HEK293 (cell line): ENCODE measurements at regions not wholly inside any gene's neighbourhood (a gene's known extent, or its start where the extent isn't known, plus 50 kb on each side); places are given as distances from the start of the nearest gene placed in this dataset.

Experiments
- CTCF ChIA-PET: fragments of 350-600 bp; formaldehyde crosslinking; extraction: SDS; loops from one replicate; lab custom pipeline; 2021; ENCODE audit warnings: antibody characterized with exemption; lab: Yijun Ruan, JAX
- POLR2A ChIA-PET: fragments of 300-600 bp; formaldehyde crosslinking; extraction: SDS; loops from one replicate; lab custom pipeline; 2020; ENCODE audit warnings: antibody characterized with exemption, inconsistent platforms; lab: Yijun Ruan, JAX
- H3K27ac ChIP-seq: fragments of 200-500 bp; sonication (Bioruptor generic); 2 replicates; pipeline ENCODE4 v1.5.1; 2014; ENCODE audit warnings: low read depth, low read length, control low read depth, inconsistent platforms; ENCODE audit errors: extremely low read depth
- H3K36me3 ChIP-seq, 2 experiments: fragments of 200-500 bp in 1 of 2; sonication (Bioruptor generic) in 1 of 2; 1 replicate in 1 of 2; 2 replicates in 1 of 2; pipeline ENCODE4 v1.5.1; 2014 to 2017; ENCODE audit warnings: inconsistent platforms in 2 of 2, low read length in 2 of 2; ENCODE audit not compliant: control insufficient read depth in 2 of 2, insufficient read depth in 1 of 2
- H3K4me1 ChIP-seq: fragments of 200-500 bp; sonication (Bioruptor generic); 2 replicates; pipeline ENCODE4 v1.5.1; 2014; ENCODE audit warnings: mild to moderate bottlenecking, low read length, inconsistent platforms; ENCODE audit not compliant: control insufficient read depth, insufficient read depth
- H3K4me3 ChIP-seq: 2 replicates; pipeline ENCODE4 v1.5.1; 2011; ENCODE audit warnings: low read depth, mild to moderate bottlenecking, control low read depth, low read length, moderate library complexity
- H3K9me3 ChIP-seq: fragments of 200-500 bp; sonication (Bioruptor generic); 2 replicates; pipeline ENCODE4 v1.5.1; 2014; ENCODE audit warnings: low read depth, low read length, inconsistent platforms; ENCODE audit not compliant: control insufficient read depth, insufficient read depth
- HOXA7 ChIP-seq: sonication (generic); formaldehyde crosslinking; IDR thresholded peaks from 2 replicates; pipeline ENCODE4 v1.8.1; 2022; ENCODE audit warnings: missing genetic modification reagents, borderline replicate concordance
- KLF9 ChIP-seq: fragments of 450-650 bp; formaldehyde crosslinking; IDR thresholded peaks from 2 replicates; pipeline ENCODE4 v1.5.1; 2016; ENCODE audit warnings: missing biosample characterization, missing genetic modification characterization, low read depth
- SCRT1 ChIP-seq: fragments of 450-650 bp; formaldehyde crosslinking; IDR thresholded peaks from 2 replicates; pipeline ENCODE4 v1.5.1; 2016; ENCODE audit warnings: missing biosample characterization, missing genetic modification characterization, borderline replicate concordance
- SP3 ChIP-seq: fragments of 450-650 bp; formaldehyde crosslinking; IDR thresholded peaks from 2 replicates; pipeline ENCODE4 v1.5.1; 2016; ENCODE audit warnings: missing biosample characterization, missing genetic modification characterization
- WT1 ChIP-seq: fragments of 450-650 bp; formaldehyde crosslinking; IDR thresholded peaks from 2 replicates; pipeline ENCODE4 v1.5.1; 2016; ENCODE audit warnings: missing biosample characterization, missing genetic modification characterization
- ZBTB21 ChIP-seq: fragments of 450-650 bp; formaldehyde crosslinking; IDR thresholded peaks from 2 replicates; pipeline ENCODE4 v1.5.1; 2017; ENCODE audit warnings: missing biosample characterization, missing genetic modification characterization
- ZFHX2 ChIP-seq: fragments of 450-650 bp; formaldehyde crosslinking; conservative IDR thresholded peaks from 2 replicates; pipeline ENCODE4 v1.5.1; 2016; ENCODE audit warnings: missing biosample characterization, missing genetic modification characterization
- ZNF16 ChIP-seq: fragments of 450-650 bp; formaldehyde crosslinking; IDR thresholded peaks from 2 replicates; pipeline ENCODE4 v1.5.1; 2016; ENCODE audit warnings: low read depth, missing biosample characterization, missing genetic modification characterization
- ZNF184 ChIP-seq: fragments of 450-650 bp; IDR thresholded peaks from 2 replicates; pipeline ENCODE4 v1.5.1; 2018; ENCODE audit warnings: missing biosample characterization, mild to moderate bottlenecking, missing genetic modification characterization
- ZNF202 ChIP-seq: fragments of 450-650 bp; formaldehyde crosslinking; IDR thresholded peaks from 2 replicates; pipeline ENCODE4 v1.5.1; 2016; ENCODE audit warnings: missing biosample characterization, missing genetic modification characterization, borderline replicate concordance
- ZNF211 ChIP-seq: fragments of 450-650 bp; formaldehyde crosslinking; IDR thresholded peaks from 2 replicates; pipeline ENCODE4 v1.5.1; 2016; ENCODE audit warnings: low read depth, missing biosample characterization, missing genetic modification characterization
- ZNF311 ChIP-seq: fragments of 450-650 bp; formaldehyde crosslinking; IDR thresholded peaks from 2 replicates; pipeline ENCODE4 v1.5.1; 2017; ENCODE audit warnings: missing biosample characterization, missing genetic modification characterization, borderline replicate concordance
- ZNF37A ChIP-seq: fragments of 450-650 bp; IDR thresholded peaks from 2 replicates; pipeline ENCODE4 v1.5.1; 2018; ENCODE audit warnings: missing biosample characterization, missing genetic modification characterization
- ZNF416 ChIP-seq: fragments of 450-650 bp; formaldehyde crosslinking; IDR thresholded peaks from 2 replicates; pipeline ENCODE4 v1.5.1; 2016; ENCODE audit warnings: missing biosample characterization, missing genetic modification characterization
- ZNF433 ChIP-seq: fragments of 450-650 bp; formaldehyde crosslinking; IDR thresholded peaks from 2 replicates; pipeline ENCODE4 v1.5.1; 2016; ENCODE audit warnings: missing biosample characterization, missing genetic modification characterization, low read depth
- ZNF501 ChIP-seq: fragments of 450-650 bp; formaldehyde crosslinking; IDR thresholded peaks from 2 replicates; pipeline ENCODE4 v1.5.1; 2016; ENCODE audit warnings: missing biosample characterization, missing genetic modification characterization
- ZNF544 ChIP-seq: fragments of 450-650 bp; formaldehyde crosslinking; IDR thresholded peaks from 2 replicates; pipeline ENCODE4 v1.5.0; 2017; ENCODE audit warnings: missing biosample characterization, missing genetic modification characterization
- ZNF776 ChIP-seq: fragments of 450-650 bp; formaldehyde crosslinking; IDR thresholded peaks from 2 replicates; pipeline ENCODE4 v1.5.0; 2017; ENCODE audit warnings: missing biosample characterization, missing genetic modification characterization, borderline replicate concordance
- ZNF792 ChIP-seq: fragments of 450-650 bp; formaldehyde crosslinking; IDR thresholded peaks from 2 replicates; pipeline ENCODE4 v1.5.1; 2016; ENCODE audit warnings: missing biosample characterization, missing genetic modification characterization
- ZNF830 ChIP-seq: fragments of 450-650 bp; IDR thresholded peaks from 2 replicates; pipeline ENCODE4 v1.5.0; 2018; ENCODE audit warnings: missing biosample characterization, missing genetic modification characterization, low read depth, mild to moderate bottlenecking, moderate library complexity
- TF ChIP-seq, protein P1 (sequence below): fragments of 450-650 bp; formaldehyde crosslinking; IDR thresholded peaks from 2 replicates; pipeline ENCODE4 v1.5.1; 2016; ENCODE audit warnings: missing biosample characterization, missing genetic modification characterization
- TF ChIP-seq, protein P2 (sequence below): fragments of 450-650 bp; formaldehyde crosslinking; IDR thresholded peaks from 2 replicates; pipeline ENCODE4 v1.5.1; 2017; ENCODE audit warnings: missing biosample characterization, missing genetic modification characterization
- TF ChIP-seq, protein P3 (sequence below): fragments of 450-650 bp; formaldehyde crosslinking; optimal IDR thresholded peaks from 2 replicates; pipeline ENCODE3; 2016; ENCODE audit warnings: missing biosample characterization, mild to moderate bottlenecking, missing genetic modification characterization
- TF ChIP-seq, protein P4 (sequence below): fragments of 450-650 bp; formaldehyde crosslinking; IDR thresholded peaks from 2 replicates; pipeline ENCODE4 v1.5.1; 2016; ENCODE audit warnings: missing biosample characterization, missing genetic modification characterization
- TF ChIP-seq, protein P5 (sequence below): fragments of 450-650 bp; formaldehyde crosslinking; IDR thresholded peaks from 2 replicates; pipeline ENCODE4 v1.5.1; 2016; ENCODE audit warnings: missing biosample characterization, missing genetic modification characterization, borderline replicate concordance
- TF ChIP-seq, protein P6 (sequence below): fragments of 450-650 bp; formaldehyde crosslinking; IDR thresholded peaks from 2 replicates; pipeline ENCODE4 v1.5.1; 2016; ENCODE audit warnings: missing biosample characterization, missing genetic modification characterization, low read depth

DNA sequence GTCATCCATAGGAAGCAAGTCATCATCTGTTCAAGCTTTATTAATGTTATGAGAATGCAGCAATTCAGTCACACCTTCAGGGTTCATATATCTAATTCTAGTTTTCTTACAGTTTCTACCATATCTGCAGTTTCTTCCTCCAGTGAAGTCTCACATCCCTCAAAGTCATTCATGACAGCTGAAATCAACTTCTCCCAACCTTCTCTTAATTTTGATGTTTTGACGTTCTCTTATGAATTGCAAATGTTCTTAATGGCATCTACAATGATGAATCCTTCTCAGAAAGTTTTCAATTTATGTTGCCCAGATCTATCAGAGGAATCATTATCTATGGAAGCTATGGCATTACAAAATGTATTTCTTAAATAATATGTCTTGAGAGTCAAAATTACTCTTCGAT, 210.4 kb upstream of the ZBTB20 start:
- H3K27ac ChIP-seq: no peak overlapping the region
- no peaks in the 10 kb centered on the region for H3K4me1 ChIP-seq
- H3K9me3 ChIP-seq: no peaks in the 10 kb centered on the region
- H3K4me3 ChIP-seq: no peak overlapping the region
- H3K36me3 ChIP-seq: no peaks in the 10 kb centered on the region
- CTCF ChIA-PET: no interaction called here
- no peak for TF ChIP-seq ZNF792 (tag by site-specific recombination)
- TF ChIP-seq SP3 (tag by site-specific recombination): no peak
- TF ChIP-seq, protein P1, sequence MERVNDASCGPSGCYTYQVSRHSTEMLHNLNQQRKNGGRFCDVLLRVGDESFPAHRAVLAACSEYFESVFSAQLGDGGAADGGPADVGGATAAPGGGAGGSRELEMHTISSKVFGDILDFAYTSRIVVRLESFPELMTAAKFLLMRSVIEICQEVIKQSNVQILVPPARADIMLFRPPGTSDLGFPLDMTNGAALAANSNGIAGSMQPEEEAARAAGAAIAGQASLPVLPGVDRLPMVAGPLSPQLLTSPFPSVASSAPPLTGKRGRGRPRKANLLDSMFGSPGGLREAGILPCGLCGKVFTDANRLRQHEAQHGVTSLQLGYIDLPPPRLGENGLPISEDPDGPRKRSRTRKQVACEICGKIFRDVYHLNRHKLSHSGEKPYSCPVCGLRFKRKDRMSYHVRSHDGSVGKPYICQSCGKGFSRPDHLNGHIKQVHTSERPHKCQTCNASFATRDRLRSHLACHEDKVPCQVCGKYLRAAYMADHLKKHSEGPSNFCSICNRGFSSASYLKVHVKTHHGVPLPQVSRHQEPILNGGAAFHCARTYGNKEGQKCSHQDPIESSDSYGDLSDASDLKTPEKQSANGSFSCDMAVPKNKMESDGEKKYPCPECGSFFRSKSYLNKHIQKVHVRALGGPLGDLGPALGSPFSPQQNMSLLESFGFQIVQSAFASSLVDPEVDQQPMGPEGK (tag by site-specific recombination): no peak
- TF ChIP-seq, protein P2, sequence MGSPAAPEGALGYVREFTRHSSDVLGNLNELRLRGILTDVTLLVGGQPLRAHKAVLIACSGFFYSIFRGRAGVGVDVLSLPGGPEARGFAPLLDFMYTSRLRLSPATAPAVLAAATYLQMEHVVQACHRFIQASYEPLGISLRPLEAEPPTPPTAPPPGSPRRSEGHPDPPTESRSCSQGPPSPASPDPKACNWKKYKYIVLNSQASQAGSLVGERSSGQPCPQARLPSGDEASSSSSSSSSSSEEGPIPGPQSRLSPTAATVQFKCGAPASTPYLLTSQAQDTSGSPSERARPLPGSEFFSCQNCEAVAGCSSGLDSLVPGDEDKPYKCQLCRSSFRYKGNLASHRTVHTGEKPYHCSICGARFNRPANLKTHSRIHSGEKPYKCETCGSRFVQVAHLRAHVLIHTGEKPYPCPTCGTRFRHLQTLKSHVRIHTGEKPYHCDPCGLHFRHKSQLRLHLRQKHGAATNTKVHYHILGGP: no peak
- no peak for TF ChIP-seq ZNF433 (tag by site-specific recombination)
- TF ChIP-seq, protein P3, sequence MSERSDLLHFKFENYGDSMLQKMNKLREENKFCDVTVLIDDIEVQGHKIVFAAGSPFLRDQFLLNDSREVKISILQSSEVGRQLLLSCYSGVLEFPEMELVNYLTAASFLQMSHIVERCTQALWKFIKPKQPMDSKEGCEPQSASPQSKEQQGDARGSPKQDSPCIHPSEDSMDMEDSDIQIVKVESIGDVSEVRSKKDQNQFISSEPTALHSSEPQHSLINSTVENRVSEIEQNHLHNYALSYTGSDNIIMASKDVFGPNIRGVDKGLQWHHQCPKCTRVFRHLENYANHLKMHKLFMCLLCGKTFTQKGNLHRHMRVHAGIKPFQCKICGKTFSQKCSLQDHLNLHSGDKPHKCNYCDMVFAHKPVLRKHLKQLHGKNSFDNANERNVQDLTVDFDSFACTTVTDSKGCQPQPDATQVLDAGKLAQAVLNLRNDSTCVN: no peak
- TF ChIP-seq ZNF416 (tag by site-specific recombination): no peak
- TF ChIP-seq ZNF37A (tag by site-specific recombination): no peak
- TF ChIP-seq KLF9: no peak
- no peak for TF ChIP-seq ZNF311
- POLR2A ChIA-PET: no interaction called here

DNA sequence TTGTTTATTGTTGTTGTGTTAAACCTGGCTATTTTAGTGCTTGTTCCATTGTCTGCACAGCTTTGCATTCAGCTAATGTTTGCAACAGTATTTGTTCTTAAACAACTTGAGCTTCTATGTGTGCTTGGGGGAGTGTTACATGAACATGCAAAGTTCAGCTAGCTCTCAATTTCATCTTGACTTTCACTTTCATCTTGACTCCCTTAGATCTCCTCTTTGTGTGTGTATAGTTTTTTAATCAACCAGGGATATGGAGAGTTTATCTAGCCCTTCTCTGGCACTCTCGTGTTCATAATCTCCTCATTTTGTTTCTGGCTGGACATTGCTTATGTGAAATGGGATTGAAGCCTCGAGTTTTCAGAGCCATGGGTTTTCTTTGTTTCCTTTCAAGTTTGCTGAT, 212.4 kb upstream of the ZBTB20 start:
- Histone ChIP-seq H3K27ac (no peak overlapping the region), H3K4me1 (no peaks in the 10 kb centered on the region), H3K36me3 (no peaks in the 10 kb centered on the region), H3K9me3 (no peaks in the 10 kb centered on the region), H3K4me3 (no peak overlapping the region)
- ChIA-PET POLR2A (no interaction called here), CTCF (interaction anchor here (0.7 to 0.9 kb wide), 2 partner anchors 50 to 141 kb away, joined by 3 read pairs; no protein-coding TSS in a partner anchor)
- TF ChIP-seq WT1 (tag by site-specific recombination) (no peak), ZFHX2 (tag by site-specific recombination) (no peak), ZNF776 (tag by site-specific recombination) (no peak), ZNF544 (no peak), ZNF202 (tag by site-specific recombination) (no peak), ZNF184 (tag by site-specific recombination) (no peak), SCRT1 (tag by site-specific recombination) (no peak), HOXA7 (CRISPR knock-in tag) (no peak), ZNF211 (no peak), ZNF501 (tag by site-specific recombination) (no peak), ZNF16 (no peak), KLF9 (no peak), ZNF830 (no peak), ZBTB21 (tag by site-specific recombination) (no peak)
- TF ChIP-seq, protein P4, sequence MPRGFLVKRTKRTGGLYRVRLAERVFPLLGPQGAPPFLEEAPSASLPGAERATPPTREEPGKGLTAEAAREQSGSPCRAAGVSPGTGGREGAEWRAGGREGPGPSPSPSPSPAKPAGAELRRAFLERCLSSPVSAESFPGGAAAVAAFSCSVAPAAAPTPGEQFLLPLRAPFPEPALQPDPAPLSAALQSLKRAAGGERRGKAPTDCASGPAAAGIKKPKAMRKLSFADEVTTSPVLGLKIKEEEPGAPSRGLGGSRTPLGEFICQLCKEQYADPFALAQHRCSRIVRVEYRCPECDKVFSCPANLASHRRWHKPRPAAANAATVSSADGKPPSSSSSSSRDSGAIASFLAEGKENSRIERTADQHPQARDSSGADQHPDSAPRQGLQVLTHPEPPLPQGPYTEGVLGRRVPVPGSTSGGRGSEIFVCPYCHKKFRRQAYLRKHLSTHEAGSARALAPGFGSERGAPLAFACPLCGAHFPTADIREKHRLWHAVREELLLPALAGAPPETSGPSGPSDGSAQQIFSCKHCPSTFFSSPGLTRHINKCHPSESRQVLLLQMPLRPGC (tag by site-specific recombination): no peak
- TF ChIP-seq, protein P5, sequence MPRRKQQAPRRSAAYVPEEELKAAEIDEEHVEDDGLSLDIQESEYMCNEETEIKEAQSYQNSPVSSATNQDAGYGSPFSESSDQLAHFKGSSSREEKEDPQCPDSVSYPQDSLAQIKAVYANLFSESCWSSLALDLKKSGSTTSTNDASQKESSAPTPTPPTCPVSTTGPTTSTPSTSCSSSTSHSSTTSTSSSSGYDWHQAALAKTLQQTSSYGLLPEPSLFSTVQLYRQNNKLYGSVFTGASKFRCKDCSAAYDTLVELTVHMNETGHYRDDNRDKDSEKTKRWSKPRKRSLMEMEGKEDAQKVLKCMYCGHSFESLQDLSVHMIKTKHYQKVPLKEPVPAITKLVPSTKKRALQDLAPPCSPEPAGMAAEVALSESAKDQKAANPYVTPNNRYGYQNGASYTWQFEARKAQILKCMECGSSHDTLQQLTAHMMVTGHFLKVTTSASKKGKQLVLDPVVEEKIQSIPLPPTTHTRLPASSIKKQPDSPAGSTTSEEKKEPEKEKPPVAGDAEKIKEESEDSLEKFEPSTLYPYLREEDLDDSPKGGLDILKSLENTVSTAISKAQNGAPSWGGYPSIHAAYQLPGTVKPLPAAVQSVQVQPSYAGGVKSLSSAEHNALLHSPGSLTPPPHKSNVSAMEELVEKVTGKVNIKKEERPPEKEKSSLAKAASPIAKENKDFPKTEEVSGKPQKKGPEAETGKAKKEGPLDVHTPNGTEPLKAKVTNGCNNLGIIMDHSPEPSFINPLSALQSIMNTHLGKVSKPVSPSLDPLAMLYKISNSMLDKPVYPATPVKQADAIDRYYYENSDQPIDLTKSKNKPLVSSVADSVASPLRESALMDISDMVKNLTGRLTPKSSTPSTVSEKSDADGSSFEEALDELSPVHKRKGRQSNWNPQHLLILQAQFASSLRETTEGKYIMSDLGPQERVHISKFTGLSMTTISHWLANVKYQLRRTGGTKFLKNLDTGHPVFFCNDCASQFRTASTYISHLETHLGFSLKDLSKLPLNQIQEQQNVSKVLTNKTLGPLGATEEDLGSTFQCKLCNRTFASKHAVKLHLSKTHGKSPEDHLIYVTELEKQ (tag by site-specific recombination): no peak
- TF ChIP-seq, protein P6, sequence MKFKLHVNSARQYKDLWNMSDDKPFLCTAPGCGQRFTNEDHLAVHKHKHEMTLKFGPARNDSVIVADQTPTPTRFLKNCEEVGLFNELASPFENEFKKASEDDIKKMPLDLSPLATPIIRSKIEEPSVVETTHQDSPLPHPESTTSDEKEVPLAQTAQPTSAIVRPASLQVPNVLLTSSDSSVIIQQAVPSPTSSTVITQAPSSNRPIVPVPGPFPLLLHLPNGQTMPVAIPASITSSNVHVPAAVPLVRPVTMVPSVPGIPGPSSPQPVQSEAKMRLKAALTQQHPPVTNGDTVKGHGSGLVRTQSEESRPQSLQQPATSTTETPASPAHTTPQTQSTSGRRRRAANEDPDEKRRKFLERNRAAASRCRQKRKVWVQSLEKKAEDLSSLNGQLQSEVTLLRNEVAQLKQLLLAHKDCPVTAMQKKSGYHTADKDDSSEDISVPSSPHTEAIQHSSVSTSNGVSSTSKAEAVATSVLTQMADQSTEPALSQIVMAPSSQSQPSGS (tag by site-specific recombination): no peak
